ENCODE measurements at regions not wholly inside any gene's neighbourhood (a gene's known extent, or its start where the extent isn't known, plus 50 kb on each side); places are given as distances from the start of the nearest gene placed in this dataset.

DNA sequence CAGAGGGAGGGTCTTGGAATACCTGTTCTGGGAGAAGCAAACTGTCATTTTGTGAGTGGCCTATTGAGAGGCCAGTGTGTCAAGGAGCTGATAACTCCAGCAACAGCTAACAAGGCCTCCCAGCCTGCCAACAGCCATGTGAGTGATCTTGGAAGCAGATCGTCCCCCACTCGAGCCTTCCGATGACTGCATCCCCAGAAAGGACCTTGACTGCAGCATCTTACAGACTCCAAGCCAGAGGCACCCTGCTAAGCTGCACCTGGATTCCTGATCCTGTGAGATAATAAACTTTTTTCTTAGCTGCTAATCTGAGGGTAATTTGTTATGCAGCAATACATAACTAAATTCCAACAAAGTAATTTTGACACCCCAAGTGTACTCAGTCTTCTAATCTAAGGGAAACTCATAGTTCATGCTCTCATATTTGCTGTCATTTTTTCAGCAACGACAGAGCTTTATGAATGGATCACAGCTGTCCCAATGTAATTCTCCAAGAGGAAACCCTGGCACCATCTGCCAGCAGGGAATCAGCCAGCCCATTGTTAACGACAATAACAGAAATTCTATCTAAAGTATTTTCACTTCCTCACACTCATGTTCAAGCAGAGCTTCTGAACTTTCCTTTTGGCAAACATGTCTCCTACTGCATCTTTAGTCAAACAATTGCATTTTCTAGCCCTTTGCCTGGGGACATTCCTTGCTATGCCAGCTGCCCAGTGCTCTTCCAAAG is 470.2 kb upstream of the BTBD3 start:
- in situ Hi-C loops (cut with HindIII; ENCODE audit: low sequenced_read_pairs) = no loop called here
- no peak for DNase-seq (ENCODE audit: low spot score)

DNA sequence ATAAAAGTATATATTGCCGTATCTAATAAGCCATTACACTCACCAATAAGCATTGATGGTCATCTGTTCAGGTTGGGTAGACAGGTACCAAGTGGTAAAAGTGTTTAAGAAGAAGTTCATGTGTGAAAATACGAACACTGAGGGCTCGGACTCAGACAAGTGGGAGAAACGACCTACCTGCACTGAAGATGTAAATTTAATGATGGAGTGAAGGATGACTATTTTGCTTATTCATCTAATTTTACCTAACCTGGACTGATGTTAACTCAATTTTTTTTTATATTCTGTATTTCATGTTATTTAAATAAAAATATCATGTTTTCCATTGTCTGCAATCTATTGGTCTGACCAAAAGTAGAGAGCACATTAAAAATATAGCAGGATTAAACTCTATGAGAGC is 469.1 kb upstream of the BTBD3 start:
- in situ Hi-C loops (cut with HindIII; ENCODE audit: low sequenced_read_pairs) = no loop called here
- no peak for DNase-seq (ENCODE audit: low spot score)

DNA sequence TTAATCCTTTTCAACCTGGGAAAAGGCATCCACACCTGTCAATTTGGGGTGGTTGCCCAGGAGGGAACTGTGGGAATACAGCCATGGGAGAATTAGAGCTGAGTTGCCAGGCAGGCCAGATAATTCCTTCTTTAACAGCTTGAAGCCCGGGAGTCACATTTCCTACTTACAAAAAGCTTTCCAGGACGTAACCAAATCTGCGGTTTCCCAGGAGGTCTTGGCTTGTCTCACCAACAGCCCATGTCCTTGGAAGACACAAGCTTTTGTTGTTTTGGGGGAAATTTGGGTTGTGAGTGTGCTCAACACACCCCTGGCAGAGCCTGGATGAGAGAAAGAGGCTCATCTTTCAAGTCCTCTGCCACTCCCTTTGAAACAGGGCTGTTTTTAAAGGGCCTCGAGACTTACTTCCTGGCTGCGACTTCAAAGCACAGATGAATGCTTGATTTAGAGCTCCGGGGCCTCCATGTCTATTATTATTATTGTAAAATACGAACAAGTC is 465.9 kb upstream of the BTBD3 start:
- in situ Hi-C loops (cut with HindIII; ENCODE audit: low sequenced_read_pairs) = no loop called here
- peak; percentile 82 for DNase-seq (ENCODE audit: low spot score)

DNA sequence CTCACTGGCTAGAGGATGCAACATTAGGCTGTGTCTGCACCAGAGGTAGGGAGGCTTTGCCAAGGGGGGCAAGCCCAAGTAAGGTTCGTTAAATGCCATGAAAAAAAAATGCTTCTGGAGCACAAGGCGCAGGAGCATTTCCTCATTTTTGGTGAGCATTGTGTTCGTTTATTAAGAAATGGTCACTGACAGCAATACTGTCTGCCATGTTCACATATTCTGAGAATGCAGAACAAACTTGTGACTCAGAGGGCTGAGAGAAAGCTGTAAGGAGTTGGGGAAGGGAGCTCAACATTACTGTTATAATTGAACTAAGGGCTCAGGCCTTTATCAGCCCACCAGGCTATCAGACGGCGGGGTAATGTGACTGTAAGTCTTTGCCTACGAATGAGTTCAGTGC is 465.4 kb upstream of the BTBD3 start:
- in situ Hi-C loops (cut with HindIII; ENCODE audit: low sequenced_read_pairs) = no loop called here
- DNase-seq (ENCODE audit: low spot score) = no peak

DNA sequence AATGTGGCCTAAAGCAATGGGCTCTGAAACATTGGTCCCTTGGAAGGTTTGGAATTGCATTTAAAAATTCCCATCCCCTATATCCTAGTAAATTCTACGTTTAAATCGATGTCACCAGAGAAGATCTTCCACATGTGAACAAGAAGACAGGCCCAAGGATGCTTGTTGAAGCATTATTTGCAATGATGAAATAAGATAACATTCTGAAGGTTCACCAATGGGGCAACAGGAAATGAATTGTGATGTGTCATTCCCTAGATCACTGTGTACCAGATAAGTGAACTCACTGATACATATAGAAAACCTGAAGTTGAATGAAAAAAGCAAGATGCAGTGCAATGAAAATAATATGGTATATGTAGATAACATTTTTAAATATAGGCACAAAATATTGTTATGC is 464.3 kb upstream of the BTBD3 start:
- DNase-seq (ENCODE audit: low spot score) = no peak
- in situ Hi-C loops (cut with HindIII; ENCODE audit: low sequenced_read_pairs) = no loop called here

DNA sequence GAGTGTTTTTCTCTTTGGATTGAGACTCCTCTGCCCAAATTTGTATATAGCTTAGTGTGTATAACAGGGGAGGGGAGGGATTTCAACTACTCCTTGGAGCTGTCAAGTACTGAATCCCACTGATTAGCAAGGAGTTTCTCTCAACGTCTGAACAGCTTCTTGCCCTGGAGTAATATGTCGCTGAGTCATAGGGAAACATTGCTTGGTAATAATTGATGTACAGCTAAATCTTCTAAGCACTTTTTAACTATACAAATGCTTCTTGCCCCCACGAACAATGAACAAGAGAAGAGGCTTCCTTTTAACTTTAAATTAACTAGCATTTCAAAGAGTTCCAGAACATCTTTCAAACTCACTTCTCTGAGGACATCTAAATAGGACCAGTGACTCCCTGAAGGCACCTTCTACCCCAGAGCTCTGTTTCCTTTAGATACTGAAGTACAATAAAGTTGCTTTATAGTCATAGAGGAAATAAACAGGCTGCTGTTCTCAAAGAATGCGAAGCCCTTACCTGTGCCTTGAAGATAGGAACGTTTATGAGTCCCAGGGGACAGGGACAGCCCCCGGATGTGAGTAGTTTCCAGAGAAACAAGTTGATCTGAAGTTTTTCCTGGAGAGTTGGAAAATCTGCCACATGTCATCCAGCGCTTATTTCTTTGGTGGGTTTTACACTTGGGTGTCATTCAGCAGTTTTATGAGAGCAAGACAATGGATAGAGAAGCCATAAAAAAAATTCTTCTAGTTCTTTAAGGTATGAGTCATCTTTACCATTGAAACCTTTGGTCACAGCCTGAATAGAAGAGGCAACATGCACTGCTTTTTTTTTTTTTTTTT is 462.5 kb upstream of the BTBD3 start:
- no peak for DNase-seq (ENCODE audit: low spot score)
- in situ Hi-C loops (cut with HindIII; ENCODE audit: low sequenced_read_pairs) = no loop called here

DNA sequence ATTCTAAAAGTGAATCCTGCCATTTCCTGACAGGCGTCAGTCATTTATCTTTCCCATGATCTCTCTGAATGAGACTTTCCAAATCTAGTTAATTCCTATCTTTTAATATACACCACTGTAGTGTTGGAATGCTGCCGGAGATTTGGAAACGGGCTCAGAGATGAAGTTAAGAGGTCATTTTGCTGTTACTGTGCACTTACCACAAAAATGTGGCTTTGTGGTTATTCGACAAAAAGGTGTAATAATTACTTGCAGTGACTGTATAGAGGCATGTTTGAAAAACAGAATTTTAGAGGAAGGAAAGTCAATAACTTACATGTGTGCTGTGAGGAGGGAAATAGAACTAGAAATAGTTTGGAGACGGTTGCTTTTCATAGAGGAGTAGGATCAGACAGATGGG is 460.2 kb upstream of the BTBD3 start:
- in situ Hi-C loops (cut with HindIII; ENCODE audit: low sequenced_read_pairs) = no loop called here
- DNase-seq (ENCODE audit: low spot score) = no peak

DNA sequence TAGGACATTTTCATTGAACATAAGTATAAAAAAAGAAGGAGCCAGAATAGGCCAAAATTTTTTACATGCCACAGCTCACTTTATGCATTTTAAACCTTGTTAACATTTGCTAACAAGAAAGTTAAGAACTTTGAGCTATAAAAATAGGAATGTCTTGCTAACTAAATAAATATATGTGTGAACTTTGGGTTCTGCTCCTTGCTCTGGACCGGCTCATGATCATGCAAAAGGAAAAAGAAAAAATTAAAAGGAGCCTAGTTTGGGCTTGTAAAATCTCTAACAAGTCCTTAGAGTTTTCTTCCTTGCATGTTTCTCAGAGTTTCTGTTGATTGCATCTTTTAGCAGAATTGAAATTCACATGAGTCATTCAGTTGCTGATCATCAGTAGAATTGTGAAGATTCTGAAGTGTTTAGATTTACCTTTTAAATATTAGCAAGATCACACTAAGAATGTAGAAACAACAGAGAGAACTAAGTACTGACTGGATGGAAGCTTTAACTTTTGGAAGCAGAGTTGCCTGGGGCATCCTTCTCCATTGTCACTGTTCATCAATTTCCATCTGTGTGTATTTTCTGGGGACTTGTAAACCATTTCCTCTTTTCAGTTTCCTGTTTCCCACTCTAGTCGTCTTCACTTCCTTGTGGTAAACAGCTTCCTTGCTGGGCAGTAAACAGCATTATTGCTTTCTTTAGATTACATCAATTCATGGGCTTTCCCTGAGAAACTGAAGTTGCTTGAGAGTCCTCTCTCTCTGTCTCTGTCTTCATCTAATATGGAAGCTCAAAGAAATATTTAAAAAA is 458.4 kb upstream of the BTBD3 start:
- no peak for DNase-seq (ENCODE audit: low spot score)
- in situ Hi-C loops (cut with HindIII; ENCODE audit: low sequenced_read_pairs) = no loop called here

DNA sequence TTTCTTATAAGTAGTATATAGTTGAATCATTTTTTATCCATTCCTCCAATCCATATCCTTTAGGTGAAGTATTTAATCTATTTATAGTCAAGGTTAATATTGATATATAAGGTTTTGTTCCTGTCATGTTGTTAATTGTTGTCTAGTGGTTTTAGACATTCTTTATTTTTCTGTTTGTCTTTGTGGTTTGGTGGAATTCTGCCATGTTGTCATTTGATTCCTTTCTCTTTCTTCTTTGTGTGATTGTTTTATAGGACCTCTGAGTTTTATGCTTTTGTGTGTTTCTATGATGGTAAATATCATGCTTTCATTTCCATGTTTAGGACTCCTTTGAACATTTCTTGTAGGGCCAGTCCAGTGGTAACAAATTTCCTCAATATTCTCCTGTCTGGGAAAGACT is 450.3 kb upstream of the BTBD3 start:
- DNase-seq (ENCODE audit: low spot score) = no peak
- in situ Hi-C loops (cut with HindIII; ENCODE audit: low sequenced_read_pairs) = no loop called here

DNA sequence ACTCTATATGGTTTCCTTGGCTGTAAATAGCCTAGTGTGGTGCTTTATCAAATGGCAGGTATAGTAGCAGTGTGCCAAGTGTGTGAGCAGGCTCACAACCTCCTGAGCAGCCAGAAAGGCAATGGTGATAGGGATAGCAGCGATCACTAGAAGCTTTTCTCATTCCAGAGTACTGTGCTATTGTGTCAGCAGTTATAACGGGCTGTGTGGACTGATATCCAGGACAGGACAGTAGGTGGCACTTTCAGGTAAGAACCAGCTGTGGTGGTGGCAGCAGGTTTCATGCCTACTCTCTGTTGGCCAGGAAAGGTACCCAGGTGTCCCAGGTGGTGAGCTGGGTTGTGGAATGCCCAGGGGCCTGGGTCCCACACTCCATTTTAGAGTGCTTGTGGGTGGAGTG is 448.8 kb upstream of the BTBD3 start:
- in situ Hi-C loops (cut with HindIII; ENCODE audit: low sequenced_read_pairs) = no loop called here
- DNase-seq (ENCODE audit: low spot score) = no peak

DNA sequence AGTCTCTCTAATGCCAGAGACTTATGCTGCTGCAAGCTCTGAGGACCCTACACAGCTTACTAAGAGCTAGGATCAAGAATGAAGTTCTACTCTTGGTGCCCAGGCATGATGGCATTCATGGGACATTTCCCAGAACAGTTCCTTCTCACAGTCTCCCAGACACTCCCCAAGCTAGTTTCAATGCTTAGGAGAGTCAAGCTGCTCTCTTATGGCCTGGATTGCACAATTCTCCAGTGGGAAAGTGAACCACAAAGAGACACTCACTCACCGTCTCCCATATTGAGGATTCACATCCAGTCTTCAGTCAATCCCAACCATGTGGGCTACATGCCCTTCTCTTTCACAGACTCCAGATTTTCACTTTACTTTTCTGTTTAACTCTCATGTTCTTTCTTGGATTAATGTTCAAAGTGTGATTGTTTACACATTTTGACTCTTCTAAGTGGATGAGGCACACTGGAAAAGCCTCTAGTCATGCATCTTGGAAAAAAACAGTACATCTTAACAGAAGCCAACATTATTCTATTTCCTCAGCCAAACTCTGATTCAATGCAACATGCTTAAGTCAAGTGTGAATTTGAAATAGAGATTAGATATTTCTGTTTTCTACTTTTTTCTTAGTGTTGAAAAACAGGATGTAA is 447.8 kb upstream of the BTBD3 start:
- in situ Hi-C loops (cut with HindIII; ENCODE audit: low sequenced_read_pairs) = no loop called here
- DNase-seq (ENCODE audit: low spot score) = no peak

DNA sequence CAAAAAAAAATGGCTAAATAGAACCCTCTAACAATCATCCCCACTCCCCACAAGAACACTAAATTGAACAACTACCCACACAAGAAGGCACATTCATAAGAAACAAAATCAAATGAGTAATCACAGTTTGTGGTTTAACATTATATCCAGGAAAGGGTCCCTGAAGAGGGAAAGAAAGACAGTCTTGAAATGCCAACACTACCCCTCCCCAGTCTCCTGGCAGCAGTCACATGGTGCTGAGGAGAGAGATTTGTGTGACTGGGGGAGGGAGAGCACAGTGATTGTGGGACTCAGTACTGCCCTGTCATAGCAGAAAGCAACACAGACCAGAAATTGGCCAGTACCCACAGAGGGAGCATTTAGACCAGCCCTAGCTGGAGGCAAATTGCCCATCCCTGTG is 443.7 kb upstream of the BTBD3 start:
- in situ Hi-C loops (cut with HindIII; ENCODE audit: low sequenced_read_pairs) = no loop called here
- DNase-seq (ENCODE audit: low spot score) = no peak

DNA sequence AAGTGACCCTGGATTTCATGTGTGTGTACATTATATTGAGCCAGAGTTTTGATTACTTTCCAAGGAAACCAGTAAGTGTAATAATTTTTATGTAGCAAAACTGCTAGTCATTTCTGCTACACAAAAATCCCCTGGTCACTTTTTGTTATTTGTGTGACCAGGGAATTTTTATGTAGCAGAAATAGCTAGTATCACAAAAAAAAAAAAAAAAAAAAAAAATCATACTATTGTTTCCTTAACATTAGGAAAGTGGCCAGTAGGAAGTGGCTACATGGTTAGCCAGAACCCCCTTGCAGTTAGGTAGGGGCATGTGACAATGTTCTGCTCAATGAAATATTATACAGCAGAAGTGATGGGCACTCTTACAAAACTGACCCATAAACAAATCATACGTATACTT is 434.0 kb upstream of the BTBD3 start:
- in situ Hi-C loops (cut with HindIII; ENCODE audit: low sequenced_read_pairs) = no loop called here
- DNase-seq (ENCODE audit: low spot score) = no peak

DNA sequence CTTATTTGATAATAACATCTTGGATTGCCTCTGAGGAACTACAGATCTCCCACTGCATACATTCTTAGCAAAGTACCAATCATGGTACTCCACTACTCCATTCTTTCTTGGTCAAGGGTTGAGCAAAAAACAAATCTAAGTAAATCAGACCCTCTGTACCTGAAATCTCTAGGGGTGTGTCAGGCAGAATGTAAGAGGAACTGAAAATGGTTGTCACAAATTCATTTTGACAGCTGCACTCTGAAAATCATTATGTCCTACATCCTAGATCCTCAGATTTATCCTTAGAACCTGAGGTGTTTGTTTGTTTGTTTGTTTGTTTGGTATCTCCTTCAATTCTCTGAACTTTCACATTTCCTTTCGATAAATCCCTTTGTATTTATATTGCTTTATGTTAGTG is 433.2 kb upstream of the BTBD3 start:
- in situ Hi-C loops (cut with HindIII; ENCODE audit: low sequenced_read_pairs) = no loop called here
- DNase-seq (ENCODE audit: low spot score) = no peak

DNA sequence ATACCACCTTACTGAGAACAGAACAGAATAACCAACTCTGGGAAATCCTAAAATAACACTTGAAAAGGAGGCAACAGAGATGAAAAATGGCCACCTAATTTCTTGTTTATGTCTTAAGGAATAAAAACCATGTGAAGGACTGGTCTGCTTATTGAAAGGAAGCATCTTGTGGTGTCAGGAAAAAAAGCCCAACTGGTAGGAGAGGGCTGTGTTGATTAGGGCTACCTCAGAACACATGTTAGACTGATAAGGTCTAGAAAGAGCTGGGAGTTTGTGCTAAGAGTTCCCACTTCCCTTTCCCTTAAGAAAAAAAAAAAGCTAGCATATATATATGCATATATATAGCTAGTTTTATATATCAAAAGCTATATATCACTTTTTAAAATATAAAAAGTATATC is 425.3 kb upstream of the BTBD3 start:
- no peak for DNase-seq (ENCODE audit: low spot score)
- in situ Hi-C loops (cut with HindIII; ENCODE audit: low sequenced_read_pairs) = no loop called here

DNA sequence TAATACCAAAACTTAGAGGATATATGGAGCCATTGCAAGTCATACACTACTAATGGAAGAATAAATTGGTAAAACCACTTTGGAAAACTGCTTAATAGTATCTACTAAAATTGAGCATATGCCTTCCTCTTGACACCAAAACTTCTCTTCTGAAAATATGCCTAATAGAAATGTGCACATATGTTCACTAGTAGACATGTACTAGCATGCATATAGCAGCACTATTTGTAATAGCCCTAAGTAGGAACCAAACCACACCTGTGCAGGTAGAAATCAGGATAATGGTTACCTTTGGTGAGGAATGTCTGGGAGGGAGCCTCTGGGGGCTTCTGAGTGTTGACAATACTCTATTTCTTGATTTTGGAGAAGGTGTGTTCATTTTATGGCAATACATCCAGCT is 424.8 kb upstream of the BTBD3 start:
- no peak for DNase-seq (ENCODE audit: low spot score)
- in situ Hi-C loops (cut with HindIII; ENCODE audit: low sequenced_read_pairs) = no loop called here

DNA sequence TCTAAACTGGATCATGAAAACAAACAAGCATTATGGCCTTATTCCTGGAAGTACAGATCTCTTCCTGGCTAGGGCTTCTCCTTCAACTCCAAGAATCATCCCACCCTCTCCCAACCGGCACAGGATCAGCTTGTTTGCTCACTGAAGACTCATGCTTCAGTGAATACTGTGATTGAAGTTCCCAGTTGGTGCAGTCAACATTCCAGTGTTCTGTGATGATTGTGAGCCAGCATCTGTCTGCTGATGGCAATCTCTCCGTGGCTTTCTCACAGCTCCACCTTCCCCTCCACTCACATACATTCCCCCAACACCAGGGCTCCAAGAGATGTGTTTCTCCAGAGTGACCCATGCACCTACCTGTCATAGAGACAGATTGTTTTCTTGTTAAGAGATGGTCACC is 421.3 kb upstream of the BTBD3 start:
- no peak for DNase-seq (ENCODE audit: low spot score)
- in situ Hi-C loops (cut with HindIII; ENCODE audit: low sequenced_read_pairs) = no loop called here

DNA sequence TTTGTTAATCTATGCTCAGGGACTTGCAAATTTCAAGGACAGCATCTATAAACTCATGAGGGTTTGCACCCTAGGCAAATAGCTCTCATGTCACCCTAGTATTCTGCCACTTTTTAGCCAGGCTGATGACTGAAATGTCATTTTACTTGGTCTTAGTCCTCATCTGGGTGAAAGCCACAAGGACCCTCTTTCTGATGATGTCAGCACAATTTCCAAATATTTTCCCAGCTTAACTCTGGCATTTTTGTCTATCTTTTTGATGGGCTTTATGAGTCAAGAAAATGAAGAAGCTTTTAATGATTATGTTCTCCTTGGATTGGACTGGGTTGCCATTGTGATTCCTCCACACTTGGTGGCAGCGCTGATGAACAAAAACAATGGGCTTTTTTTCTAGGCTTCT is 420.1 kb upstream of the BTBD3 start:
- in situ Hi-C loops (cut with HindIII; ENCODE audit: low sequenced_read_pairs) = no loop called here
- DNase-seq (ENCODE audit: low spot score) = no peak

DNA sequence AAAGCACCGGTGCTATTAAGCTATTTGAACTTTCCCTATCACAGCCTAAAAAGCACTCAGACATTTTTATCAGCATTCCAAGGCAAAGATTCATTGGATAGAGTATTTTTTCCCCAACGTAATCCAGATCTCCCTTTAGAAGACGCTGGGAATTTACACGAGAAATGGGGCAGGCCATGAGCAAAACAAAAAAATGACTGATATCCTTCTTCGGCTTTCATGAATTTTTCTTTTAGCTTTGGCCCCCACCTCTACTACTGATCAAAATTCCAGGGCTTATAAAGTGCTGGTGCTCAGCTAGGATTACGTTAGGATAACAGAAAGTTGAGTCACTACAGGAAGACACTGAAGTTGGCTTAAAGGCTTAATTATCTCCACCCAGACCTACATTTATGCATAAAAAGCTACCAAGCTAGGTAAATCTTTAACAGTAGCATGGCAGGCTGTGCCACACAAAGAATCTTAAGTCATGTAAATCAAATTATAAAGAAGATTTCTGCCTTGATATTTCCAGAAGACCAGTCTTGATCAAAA is 418.5 kb upstream of the BTBD3 start:
- in situ Hi-C loops (cut with HindIII; ENCODE audit: low sequenced_read_pairs) = no loop called here
- no peak for DNase-seq (ENCODE audit: low spot score)
